Suprapubic skin (tissue), 4 donors: ENCODE measurements at regions not wholly inside any gene's neighbourhood (a gene's known extent, or its start where the extent isn't known, plus 50 kb on each side); places are given as distances from the start of the nearest gene placed in this dataset.

Source experiments
- EP300 ChIP-seq: sonication (generic); formaldehyde crosslinking; IDR thresholded peaks from one replicate; pipeline ENCODE4 v1.6.1; 2017; ENCODE audit warnings: antibody characterized with exemption
- POLR2A ChIP-seq, 2 donors: fragments of 450-650 bp; IDR thresholded peaks; one replicate each; pipeline ENCODE4 v1.6.1; 2017; ENCODE audit warnings: antibody characterized with exemption in 2 of 2, mild to moderate bottlenecking in 2 of 2, moderate library complexity in 2 of 2
- POLR2AphosphoS5 ChIP-seq, 3 donors: sonication (generic); formaldehyde crosslinking; IDR thresholded peaks; one replicate each; pipeline ENCODE4 v1.6.1; 2017; ENCODE audit warnings: antibody characterized with exemption in 3 of 3
- TF ChIP-seq, protein P1 (sequence below), 2 donors: fragments of 200-600 bp in 1 of 2; fragments of 450-650 bp in 1 of 2; sonication (generic) in 1 of 2; IDR thresholded peaks; one replicate each; pipeline ENCODE4 v1.5.1; 2016 to 2019; ENCODE audit warnings: antibody characterized with exemption in 2 of 2, mild to moderate bottlenecking in 1 of 2, moderate library complexity in 1 of 2

DNA sequence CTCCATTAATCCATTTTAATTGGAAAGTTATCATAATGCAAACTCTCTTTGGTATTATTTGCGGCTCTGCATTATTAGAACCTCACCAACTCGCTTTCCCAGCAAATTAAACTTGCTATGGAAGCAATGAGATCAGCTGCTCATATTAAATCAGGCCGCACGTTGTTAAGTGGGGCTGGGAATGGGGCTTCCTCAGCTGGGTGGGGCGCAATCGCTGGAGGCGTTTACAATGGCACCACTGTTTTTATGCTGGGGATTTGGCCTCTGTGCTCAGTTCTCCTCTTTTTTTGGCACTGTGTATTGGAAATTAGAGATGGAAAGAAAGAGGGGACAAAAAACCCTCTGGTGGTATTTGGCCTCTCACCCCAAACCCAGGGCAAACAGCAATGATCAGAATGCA is 72.2 kb downstream of the RPLP1 start:
- TF ChIP-seq, protein P1, sequence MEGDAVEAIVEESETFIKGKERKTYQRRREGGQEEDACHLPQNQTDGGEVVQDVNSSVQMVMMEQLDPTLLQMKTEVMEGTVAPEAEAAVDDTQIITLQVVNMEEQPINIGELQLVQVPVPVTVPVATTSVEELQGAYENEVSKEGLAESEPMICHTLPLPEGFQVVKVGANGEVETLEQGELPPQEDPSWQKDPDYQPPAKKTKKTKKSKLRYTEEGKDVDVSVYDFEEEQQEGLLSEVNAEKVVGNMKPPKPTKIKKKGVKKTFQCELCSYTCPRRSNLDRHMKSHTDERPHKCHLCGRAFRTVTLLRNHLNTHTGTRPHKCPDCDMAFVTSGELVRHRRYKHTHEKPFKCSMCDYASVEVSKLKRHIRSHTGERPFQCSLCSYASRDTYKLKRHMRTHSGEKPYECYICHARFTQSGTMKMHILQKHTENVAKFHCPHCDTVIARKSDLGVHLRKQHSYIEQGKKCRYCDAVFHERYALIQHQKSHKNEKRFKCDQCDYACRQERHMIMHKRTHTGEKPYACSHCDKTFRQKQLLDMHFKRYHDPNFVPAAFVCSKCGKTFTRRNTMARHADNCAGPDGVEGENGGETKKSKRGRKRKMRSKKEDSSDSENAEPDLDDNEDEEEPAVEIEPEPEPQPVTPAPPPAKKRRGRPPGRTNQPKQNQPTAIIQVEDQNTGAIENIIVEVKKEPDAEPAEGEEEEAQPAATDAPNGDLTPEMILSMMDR (IDR thresholded peaks at IDR 0.05), result no peak
- TF ChIP-seq EP300 (no peak), POLR2A (IDR thresholded peaks at IDR 0.05) (no peak), POLR2AphosphoS5 (IDR thresholded peaks at IDR 0.05) (no peak)
